ENCODE measurements at regions not wholly inside any gene's neighbourhood (a gene's known extent, or its start where the extent isn't known, plus 50 kb on each side); places are given as distances from the start of the nearest gene placed in this dataset.

DNA sequence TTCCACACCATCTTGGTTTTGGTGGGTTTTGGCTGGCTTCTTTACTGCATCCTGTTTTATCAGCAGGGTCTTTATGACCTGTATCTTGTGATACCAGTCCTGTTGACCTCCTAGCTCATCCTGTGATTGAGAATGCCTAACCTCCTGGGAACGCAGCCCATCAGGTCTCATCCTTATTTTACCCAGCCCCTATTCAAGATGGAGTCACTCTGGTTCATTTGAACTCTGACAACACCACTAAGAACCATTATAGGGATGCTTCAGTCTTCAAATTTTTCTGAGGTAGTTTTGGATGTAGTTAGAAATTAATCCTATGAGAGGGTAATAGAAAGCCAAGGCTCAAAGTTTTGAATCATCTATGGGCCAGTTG is 287.8 kb upstream of the SLC39A10 start:
- Mint-ChIP-seq H3K4me1 (no peaks in the 10 kb centered on the region), H3K4me3 (no peak overlapping the region), H3K9me3 (peaks cover 15% of the 10 kb centered on the region), H3K36me3 (ENCODE audit: low read depth) (peaks cover 11% of the 10 kb centered on the region), H3K27me3 (ENCODE audit: low read depth, poor library complexity) (no peaks in the 10 kb centered on the region), H3K27ac (no peak overlapping the region)
- DNase-seq, result no peak
- TF ChIP-seq, protein P1, sequence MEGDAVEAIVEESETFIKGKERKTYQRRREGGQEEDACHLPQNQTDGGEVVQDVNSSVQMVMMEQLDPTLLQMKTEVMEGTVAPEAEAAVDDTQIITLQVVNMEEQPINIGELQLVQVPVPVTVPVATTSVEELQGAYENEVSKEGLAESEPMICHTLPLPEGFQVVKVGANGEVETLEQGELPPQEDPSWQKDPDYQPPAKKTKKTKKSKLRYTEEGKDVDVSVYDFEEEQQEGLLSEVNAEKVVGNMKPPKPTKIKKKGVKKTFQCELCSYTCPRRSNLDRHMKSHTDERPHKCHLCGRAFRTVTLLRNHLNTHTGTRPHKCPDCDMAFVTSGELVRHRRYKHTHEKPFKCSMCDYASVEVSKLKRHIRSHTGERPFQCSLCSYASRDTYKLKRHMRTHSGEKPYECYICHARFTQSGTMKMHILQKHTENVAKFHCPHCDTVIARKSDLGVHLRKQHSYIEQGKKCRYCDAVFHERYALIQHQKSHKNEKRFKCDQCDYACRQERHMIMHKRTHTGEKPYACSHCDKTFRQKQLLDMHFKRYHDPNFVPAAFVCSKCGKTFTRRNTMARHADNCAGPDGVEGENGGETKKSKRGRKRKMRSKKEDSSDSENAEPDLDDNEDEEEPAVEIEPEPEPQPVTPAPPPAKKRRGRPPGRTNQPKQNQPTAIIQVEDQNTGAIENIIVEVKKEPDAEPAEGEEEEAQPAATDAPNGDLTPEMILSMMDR (IDR thresholded peaks at IDR 0.05), result no peak

DNA sequence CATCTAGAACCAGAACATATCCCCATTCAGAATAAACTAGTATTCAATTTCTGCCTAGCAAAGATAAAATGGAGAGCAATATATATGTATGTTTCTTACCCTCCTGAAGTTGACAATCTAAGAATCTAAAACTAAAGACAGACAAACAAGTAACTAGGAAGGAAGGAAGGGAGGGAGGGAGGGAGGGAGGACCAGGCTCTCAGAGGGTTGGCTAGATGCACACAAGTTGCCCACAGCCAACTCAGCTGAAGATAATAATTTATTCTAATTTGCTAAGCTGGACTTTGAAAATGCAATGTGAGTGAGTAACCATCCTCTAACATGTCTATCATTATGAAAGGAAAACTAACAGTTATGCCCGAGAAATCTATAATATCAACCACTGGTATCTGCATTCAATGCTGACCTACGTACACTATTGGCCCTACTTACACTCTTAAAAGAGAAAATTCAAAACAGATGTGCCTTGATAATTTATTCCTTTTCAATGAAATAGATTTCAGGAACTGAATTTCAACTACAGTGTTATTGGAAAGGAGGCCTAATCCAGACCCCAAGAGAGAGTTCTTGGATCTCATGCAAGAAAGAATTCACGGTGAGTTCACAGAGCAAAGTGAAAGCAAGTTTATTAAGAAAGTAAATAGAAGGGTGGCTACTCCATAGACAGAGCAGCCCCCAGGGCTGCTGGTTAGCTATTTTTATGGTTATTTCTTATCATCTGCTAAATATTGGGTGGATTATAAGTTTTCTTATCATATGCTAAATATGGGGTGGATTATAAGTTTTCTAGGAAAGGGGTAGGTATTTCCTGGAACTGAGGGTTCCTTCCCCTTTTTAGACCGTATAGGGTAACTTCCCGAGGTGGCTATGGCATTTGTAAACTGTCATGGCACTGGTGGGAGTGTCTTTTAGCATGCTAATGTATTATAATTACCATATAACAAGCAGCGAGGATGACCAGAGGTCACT is 288.5 kb upstream of the SLC39A10 start:
- no peak for DNase-seq
- no peaks in the 10 kb centered on the region for H3K4me1 Mint-ChIP-seq
- peaks cover 15% of the 10 kb centered on the region for H3K9me3 Mint-ChIP-seq
- no peak overlapping the region for H3K4me3 Mint-ChIP-seq
- no peak overlapping the region for H3K27ac Mint-ChIP-seq
- no peaks in the 10 kb centered on the region for H3K27me3 Mint-ChIP-seq (ENCODE audit: low read depth, poor library complexity)
- H3K36me3 Mint-ChIP-seq (ENCODE audit: low read depth), result peaks cover 11% of the 10 kb centered on the region
- TF ChIP-seq, protein P1 (IDR thresholded peaks at IDR 0.05), result no peak

DNA sequence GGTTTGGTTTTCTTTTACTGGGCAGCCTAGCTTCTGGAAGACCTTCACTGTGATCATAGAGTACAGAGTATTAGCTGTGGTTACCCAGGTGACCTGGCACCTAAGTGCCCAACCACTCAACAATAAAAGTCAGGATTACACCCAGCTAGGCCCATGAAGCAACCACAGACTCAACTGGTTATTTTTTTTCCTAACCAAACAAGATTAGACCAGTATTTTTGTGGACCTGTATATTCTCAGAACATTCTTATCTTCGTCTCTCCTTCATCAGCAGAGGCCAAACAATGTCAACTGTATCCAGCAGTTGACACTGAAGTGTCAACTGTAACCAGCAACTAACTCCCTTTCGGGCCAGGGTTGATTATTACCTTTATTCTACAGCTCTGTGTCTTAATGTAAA is 289.2 kb upstream of the SLC39A10 start:
- H3K27me3 Mint-ChIP-seq (ENCODE audit: low read depth, poor library complexity), result no peaks in the 10 kb centered on the region
- H3K36me3 Mint-ChIP-seq (ENCODE audit: low read depth), result peaks cover 11% of the 10 kb centered on the region
- TF ChIP-seq, protein P1 (IDR thresholded peaks at IDR 0.05), result no peak
- no peak overlapping the region for H3K4me3 Mint-ChIP-seq
- no peak for DNase-seq
- no peaks in the 10 kb centered on the region for H3K4me1 Mint-ChIP-seq
- H3K27ac Mint-ChIP-seq, result no peak overlapping the region
- peaks cover 15% of the 10 kb centered on the region for H3K9me3 Mint-ChIP-seq

DNA sequence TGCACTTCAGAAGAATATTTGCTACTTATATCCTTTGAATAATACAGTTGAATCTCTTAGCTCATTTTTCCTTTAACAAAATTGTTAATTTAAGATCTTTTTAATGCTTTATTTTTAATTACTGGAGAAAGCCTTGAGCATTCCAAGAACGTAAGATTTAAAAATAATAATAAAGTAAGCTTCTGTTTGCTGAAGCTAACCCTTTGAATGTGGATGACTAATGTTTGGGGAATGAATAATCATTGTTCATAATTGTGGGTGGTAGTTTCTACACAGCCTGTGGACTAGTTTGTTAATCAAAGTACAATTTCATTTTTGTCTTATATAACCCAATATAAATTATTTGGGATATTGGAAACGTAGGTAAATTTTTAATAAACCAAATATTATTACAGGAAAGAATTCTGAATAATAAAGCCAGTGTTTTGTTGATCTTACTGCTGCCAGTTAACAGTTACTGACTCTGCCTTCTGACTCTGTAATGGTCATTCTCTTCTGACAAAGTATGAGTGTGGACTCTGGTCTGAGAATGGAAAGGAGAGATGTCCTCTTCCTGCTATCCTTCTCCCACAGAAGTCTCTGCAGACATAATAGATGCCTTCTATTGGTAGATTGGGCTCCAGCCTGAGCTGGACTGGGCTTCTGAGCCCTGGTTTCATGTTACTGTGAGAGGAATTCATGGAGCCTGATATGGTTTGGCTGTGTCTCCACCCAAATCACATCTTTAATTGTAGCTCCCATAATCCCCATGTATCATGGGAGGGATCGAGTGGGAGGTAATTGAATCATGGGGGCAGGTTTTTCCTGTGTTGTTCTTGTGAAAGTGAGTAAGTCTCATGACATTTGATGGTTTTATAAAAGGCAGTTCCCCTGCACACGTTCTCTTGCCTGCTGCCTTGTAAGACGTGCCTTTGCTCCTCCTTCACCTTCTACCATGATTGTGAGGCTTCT is 292.7 kb upstream of the SLC39A10 start:
- H3K9me3 Mint-ChIP-seq, result peaks cover 15% of the 10 kb centered on the region
- no peak overlapping the region for H3K27ac Mint-ChIP-seq
- TF ChIP-seq, protein P1 (IDR thresholded peaks at IDR 0.05), result no peak
- peaks cover 11% of the 10 kb centered on the region for H3K36me3 Mint-ChIP-seq (ENCODE audit: low read depth)
- H3K27me3 Mint-ChIP-seq (ENCODE audit: low read depth, poor library complexity), result no peaks in the 10 kb centered on the region
- no peaks in the 10 kb centered on the region for H3K4me1 Mint-ChIP-seq
- DNase-seq, result no peak
- H3K4me3 Mint-ChIP-seq, result no peak overlapping the region

DNA sequence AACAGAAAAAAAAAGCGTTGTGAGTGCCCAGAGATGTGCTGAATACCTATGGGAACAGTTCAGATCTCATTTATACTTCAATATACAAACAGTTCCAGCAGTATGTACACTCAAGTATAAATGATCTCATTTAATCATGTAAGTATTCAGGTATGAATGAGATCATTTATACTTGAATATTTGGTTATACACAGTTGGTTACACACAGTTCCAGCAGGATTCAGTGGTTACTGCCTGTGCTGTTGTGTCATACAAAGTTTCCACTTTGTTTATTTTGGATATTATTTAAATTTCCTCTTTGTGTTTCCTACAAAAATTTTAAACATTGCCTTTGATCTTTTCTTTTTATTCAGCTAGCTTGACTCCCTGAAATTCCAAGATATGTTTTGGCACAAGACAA is 293.5 kb upstream of the SLC39A10 start:
- Mint-ChIP-seq H3K27me3 (ENCODE audit: low read depth, poor library complexity) (no peaks in the 10 kb centered on the region), H3K27ac (no peak overlapping the region), H3K4me3 (no peak overlapping the region), H3K36me3 (ENCODE audit: low read depth) (peaks cover 11% of the 10 kb centered on the region), H3K4me1 (no peaks in the 10 kb centered on the region), H3K9me3 (peaks cover 15% of the 10 kb centered on the region)
- TF ChIP-seq, protein P1 (IDR thresholded peaks at IDR 0.05), result no peak
- DNase-seq, result no peak
